GM12892 (cell line): ENCODE measurements at regions not wholly inside any gene's neighbourhood (a gene's known extent, or its start where the extent isn't known, plus 50 kb on each side); places are given as distances from the start of the nearest gene placed in this dataset.

ENCODE experiments used
- POLR2A ChIP-seq: IDR thresholded peaks from 2 replicates; pipeline ENCODE4 v1.6.1; 2011; ENCODE audit warnings: low read depth, low read length, control low read depth
- TAF1 ChIP-seq: IDR thresholded peaks from 2 replicates; pipeline ENCODE4 v1.6.1; 2011; ENCODE audit warnings: low read depth, mild to moderate bottlenecking, control low read depth, low read length, borderline replicate concordance

DNA sequence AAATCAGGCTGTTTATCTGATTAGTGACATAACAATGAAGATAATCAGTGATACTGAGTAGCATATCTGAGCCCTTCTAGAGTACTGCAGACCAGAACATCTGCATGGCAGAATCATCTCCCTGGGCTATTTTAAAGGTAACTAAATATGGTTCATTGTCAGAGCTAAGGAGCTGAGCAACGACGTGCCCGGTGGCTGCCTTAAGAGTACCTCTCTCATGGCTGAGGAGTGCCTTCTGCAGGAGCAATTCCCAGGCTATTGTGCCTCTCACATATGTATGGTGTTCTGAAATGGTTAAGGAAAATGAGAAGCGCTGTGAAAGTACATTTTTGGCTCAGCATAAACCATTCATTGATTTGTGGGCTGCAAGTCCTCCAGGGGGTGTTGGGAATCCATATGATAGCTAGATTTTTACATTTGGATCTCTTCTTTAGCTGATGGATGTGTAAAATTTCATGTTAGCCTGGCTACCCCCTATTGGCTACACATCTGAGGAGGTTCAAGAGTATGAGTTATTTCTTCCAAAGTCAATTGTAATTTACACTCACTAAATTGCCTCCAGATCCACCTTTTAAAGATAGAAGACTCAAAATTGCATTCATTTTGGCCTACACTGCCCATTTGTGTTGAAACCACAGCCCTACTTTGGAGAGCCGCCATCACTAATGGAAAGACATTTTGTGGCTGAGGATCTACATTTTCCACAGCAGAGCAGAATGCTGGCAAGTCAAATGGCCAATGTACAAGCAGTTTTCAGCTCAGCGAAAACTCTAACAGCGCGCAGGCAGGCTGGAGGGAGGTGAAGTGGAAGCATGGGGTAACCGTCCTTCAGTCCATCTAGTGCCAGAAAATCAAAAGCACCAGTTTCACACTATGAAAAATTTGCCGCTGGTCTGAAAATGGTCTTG, 198.0 kb downstream of the SIM1 start:
- TF ChIP-seq TAF1: no peak
- TF ChIP-seq POLR2A: no peak
